ENCODE measurements at regions not wholly inside any gene's neighbourhood (a gene's known extent, or its start where the extent isn't known, plus 50 kb on each side); places are given as distances from the start of the nearest gene placed in this dataset.

DNA sequence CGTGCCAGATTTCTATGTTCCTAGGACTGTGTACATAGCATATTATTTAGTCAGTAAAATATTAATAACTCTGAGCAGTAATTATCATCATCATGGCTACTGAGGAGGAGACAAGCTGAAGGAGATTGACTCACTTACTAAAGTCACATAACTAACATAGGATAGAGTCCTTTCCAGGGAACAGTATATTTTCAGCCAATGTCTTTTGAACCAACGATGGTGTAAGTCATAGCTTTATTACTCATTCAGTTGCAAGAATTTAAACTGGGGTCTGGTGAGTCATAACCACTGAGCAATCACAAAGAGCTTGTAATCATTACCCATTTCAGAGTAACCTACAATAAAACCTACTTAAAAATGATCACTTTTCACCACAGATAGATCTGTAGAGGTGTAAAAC is 1564.8 kb upstream of the TENM4 start:
- Histone ChIP-seq H4K20me1 (ENCODE audit: insufficient read depth, poor library complexity, severe bottlenecking) (no peaks in the 10 kb centered on the region), H3K9me3 (ENCODE audit: low read depth) (no peaks in the 10 kb centered on the region), H3K4me1 (ENCODE audit: insufficient read depth) (no peaks in the 10 kb centered on the region), H3K4me3 (no peak overlapping the region), H3K9me2 (replicated peaks; ENCODE audit: insufficient read depth) (no peaks in the 10 kb centered on the region), H3K4me2 (no peak overlapping the region), H3K79me2 (no peaks in the 10 kb centered on the region), H2AFZ (no peak overlapping the region), H3K36me3 (replicated peaks; ENCODE audit: insufficient read depth, low read depth) (no peaks in the 10 kb centered on the region), H3K27ac (no peak overlapping the region), H3K27me3 (no peaks in the 10 kb centered on the region)
- TF ChIP-seq EZH2phosphoT487 (IDR thresholded peaks at IDR 0.05; ENCODE audit: low read depth, severe bottlenecking, unreplicated experiment): no peak
- TF ChIP-seq, protein P1, sequence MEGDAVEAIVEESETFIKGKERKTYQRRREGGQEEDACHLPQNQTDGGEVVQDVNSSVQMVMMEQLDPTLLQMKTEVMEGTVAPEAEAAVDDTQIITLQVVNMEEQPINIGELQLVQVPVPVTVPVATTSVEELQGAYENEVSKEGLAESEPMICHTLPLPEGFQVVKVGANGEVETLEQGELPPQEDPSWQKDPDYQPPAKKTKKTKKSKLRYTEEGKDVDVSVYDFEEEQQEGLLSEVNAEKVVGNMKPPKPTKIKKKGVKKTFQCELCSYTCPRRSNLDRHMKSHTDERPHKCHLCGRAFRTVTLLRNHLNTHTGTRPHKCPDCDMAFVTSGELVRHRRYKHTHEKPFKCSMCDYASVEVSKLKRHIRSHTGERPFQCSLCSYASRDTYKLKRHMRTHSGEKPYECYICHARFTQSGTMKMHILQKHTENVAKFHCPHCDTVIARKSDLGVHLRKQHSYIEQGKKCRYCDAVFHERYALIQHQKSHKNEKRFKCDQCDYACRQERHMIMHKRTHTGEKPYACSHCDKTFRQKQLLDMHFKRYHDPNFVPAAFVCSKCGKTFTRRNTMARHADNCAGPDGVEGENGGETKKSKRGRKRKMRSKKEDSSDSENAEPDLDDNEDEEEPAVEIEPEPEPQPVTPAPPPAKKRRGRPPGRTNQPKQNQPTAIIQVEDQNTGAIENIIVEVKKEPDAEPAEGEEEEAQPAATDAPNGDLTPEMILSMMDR (IDR thresholded peaks at IDR 0.05; ENCODE audit: poor library complexity): no peak
- no peak for TF ChIP-seq EZH2 (IDR thresholded peaks at IDR 0.05; ENCODE audit: borderline replicate concordance)
- WGBS (ENCODE audit: low lambda C conversion rate, missing lambda C conversion rate): 78% methylated on average over 2 of the region's 2 CpGs
- peak; percentile 41 for DNase-seq (ENCODE audit: low spot score)

DNA sequence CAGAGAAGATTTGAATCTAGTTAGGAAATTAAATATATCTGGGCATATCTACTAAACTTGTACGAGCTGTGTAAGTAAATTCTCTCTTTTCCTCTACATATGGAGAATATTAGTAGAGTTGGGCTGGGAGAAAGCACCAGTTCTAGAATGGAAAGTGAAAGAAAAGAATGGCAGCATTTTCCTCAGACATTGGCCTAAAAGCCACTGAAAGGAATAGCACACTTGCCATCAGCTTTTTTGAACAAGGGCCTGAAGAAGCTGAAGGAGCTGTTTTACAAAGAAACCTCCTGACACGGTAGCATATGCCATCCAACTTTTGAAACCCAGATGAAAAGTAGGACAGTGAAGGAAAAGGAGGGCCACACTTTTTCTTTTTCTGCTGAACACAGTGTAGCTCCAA is 1563.7 kb upstream of the TENM4 start:
- no peak for DNase-seq (ENCODE audit: low spot score)
- WGBS (ENCODE audit: low lambda C conversion rate, missing lambda C conversion rate): 86% methylated on average over 2 of the region's 2 CpGs
- TF ChIP-seq EZH2 (IDR thresholded peaks at IDR 0.05; ENCODE audit: borderline replicate concordance) (no peak), EZH2phosphoT487 (IDR thresholded peaks at IDR 0.05; ENCODE audit: low read depth, severe bottlenecking, unreplicated experiment) (no peak)
- TF ChIP-seq, protein P1 (IDR thresholded peaks at IDR 0.05; ENCODE audit: poor library complexity): no peak
- Histone ChIP-seq H3K36me3 (replicated peaks; ENCODE audit: insufficient read depth, low read depth) (no peaks in the 10 kb centered on the region), H3K9me3 (ENCODE audit: low read depth) (no peaks in the 10 kb centered on the region), H3K79me2 (no peaks in the 10 kb centered on the region), H4K20me1 (ENCODE audit: insufficient read depth, poor library complexity, severe bottlenecking) (no peaks in the 10 kb centered on the region), H3K27ac (no peak overlapping the region), H3K9me2 (replicated peaks; ENCODE audit: insufficient read depth) (no peaks in the 10 kb centered on the region), H3K27me3 (no peaks in the 10 kb centered on the region), H3K4me1 (ENCODE audit: insufficient read depth) (no peaks in the 10 kb centered on the region), H3K4me2 (no peak overlapping the region), H2AFZ (no peak overlapping the region), H3K4me3 (no peak overlapping the region)

DNA sequence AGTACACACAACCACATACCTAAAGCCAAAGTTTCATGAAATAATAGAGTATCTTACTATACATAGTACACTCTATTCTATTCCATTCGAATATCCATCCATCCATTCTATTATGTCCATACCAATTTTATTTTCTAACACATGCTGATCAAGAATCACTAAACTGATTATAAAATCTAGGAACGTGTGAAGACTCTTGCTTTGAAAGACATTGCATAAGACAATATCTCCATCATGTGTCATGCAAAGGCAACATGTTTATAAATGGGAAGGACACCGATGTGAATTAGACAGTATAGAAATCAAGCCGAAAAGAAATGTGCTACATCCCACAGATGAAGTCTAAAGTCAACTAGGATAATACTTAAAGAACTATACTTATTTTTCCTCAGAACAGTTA is 1561.5 kb upstream of the TENM4 start:
- H4K20me1 ChIP-seq (ENCODE audit: insufficient read depth, poor library complexity, severe bottlenecking): no peaks in the 10 kb centered on the region
- H3K79me2 ChIP-seq: no peaks in the 10 kb centered on the region
- H3K9me2 ChIP-seq (replicated peaks; ENCODE audit: insufficient read depth): no peaks in the 10 kb centered on the region
- DNase-seq (ENCODE audit: low spot score): no peak
- TF ChIP-seq EZH2phosphoT487 (IDR thresholded peaks at IDR 0.05; ENCODE audit: low read depth, severe bottlenecking, unreplicated experiment) (no peak), EZH2 (IDR thresholded peaks at IDR 0.05; ENCODE audit: borderline replicate concordance) (no peak)
- TF ChIP-seq, protein P1 (IDR thresholded peaks at IDR 0.05; ENCODE audit: poor library complexity): no peak
- no peak overlapping the region for H2AFZ ChIP-seq
- no peaks in the 10 kb centered on the region for H3K36me3 ChIP-seq (replicated peaks; ENCODE audit: insufficient read depth, low read depth)
- WGBS (ENCODE audit: low lambda C conversion rate, missing lambda C conversion rate): 91% methylated on average over 4 of the region's 4 CpGs
- no peak overlapping the region for H3K27ac ChIP-seq
- no peak overlapping the region for H3K4me3 ChIP-seq
- H3K4me1 ChIP-seq (ENCODE audit: insufficient read depth): no peaks in the 10 kb centered on the region
- no peaks in the 10 kb centered on the region for H3K27me3 ChIP-seq
- no peaks in the 10 kb centered on the region for H3K9me3 ChIP-seq (ENCODE audit: low read depth)
- no peak overlapping the region for H3K4me2 ChIP-seq

DNA sequence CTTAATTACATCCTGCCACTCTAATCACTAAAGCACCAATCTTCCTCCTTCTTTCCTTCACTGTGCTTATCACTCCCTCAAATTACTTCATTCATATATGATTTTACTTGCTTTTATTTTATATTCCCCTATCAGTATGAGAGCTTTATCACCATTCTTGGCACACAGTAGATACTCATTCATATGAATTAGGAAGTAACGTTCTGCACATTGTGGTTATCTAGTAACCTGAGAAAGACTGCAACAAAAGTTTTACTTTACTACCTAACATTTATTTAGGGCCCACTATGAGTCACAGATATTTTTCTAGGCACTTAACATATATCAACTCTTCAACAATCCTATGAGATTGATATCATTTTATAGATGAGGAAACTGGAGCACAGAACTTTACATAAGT is 1559.9 kb upstream of the TENM4 start:
- no peaks in the 10 kb centered on the region for H3K9me2 ChIP-seq (replicated peaks; ENCODE audit: insufficient read depth)
- H2AFZ ChIP-seq: no peak overlapping the region
- 75% methylated on average over 1 of the region's 1 CpG for WGBS (ENCODE audit: low lambda C conversion rate, missing lambda C conversion rate)
- no peaks in the 10 kb centered on the region for H3K9me3 ChIP-seq (ENCODE audit: low read depth)
- no peaks in the 10 kb centered on the region for H3K27me3 ChIP-seq
- H4K20me1 ChIP-seq (ENCODE audit: insufficient read depth, poor library complexity, severe bottlenecking): no peaks in the 10 kb centered on the region
- H3K4me3 ChIP-seq: no peak overlapping the region
- no peak overlapping the region for H3K4me2 ChIP-seq
- DNase-seq (ENCODE audit: low spot score): no peak
- H3K36me3 ChIP-seq (replicated peaks; ENCODE audit: insufficient read depth, low read depth): no peaks in the 10 kb centered on the region
- H3K4me1 ChIP-seq (ENCODE audit: insufficient read depth): no peaks in the 10 kb centered on the region
- H3K79me2 ChIP-seq: no peaks in the 10 kb centered on the region
- no peak overlapping the region for H3K27ac ChIP-seq
- TF ChIP-seq EZH2 (IDR thresholded peaks at IDR 0.05; ENCODE audit: borderline replicate concordance) (no peak), EZH2phosphoT487 (IDR thresholded peaks at IDR 0.05; ENCODE audit: low read depth, severe bottlenecking, unreplicated experiment) (no peak)
- TF ChIP-seq, protein P1 (IDR thresholded peaks at IDR 0.05; ENCODE audit: poor library complexity): no peak
